Fibroblast of villous mesenchyme (primary cell): ENCODE measurements at regions not wholly inside any gene's neighbourhood (a gene's known extent, or its start where the extent isn't known, plus 50 kb on each side); places are given as distances from the start of the nearest gene placed in this dataset.

Source experiments
- DNase-seq: peaks from one replicate; pipeline ENCODE4 v3.0.0-alpha.2; 2010; ENCODE audit warnings: low read depth
- H3K4me3 ChIP-seq: 2 replicates; pipeline ENCODE4 v1.5.1; 2011; ENCODE audit warnings: low read depth, mild to moderate bottlenecking, low read length
- CTCF ChIP-seq: IDR thresholded peaks from 2 replicates; pipeline ENCODE4 v1.5.1; 2012; ENCODE audit warnings: low read depth, mild to moderate bottlenecking, low read length; ENCODE audit not compliant: insufficient read depth

- no peak for DNase-seq
- no peak overlapping the region for H3K4me3 ChIP-seq
- no peak for TF ChIP-seq CTCF
Measured at GRCh38 chr12:130280742-130281141, 56.9 kb upstream of the PIWIL1 start.

DNA sequence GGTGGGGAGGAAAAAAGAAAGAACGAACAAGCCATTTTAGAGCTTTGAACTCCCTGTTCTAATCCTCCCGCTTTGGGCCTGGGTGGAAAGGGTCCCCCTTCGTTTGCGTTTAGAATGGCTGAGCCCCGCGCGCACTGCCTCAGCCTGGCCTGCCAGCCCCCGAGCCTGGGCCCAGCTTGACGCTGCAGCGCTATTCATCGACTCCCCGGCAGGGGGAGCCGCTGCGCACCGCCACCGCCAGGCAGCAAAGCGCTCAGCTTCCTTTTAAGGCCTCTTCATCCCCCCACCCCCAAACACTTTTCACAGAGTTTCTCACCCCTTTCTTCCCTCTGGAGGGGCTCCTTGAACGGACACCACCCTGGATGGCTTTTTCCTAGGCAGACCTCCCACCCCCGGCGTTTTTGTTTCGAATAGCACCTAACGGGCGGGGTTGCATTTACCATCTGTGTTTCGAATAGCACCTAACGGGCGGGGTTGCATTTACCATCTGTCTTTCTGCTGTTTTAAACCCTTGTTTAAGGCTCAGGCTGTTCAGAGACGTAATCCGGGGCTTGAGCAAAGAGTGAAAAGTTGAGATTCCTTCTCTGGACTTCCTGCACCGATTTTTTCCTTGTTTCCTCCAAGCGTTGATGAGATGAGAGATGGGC lies 56.4 kb upstream of the PIWIL1 start:
- TF ChIP-seq CTCF: peak; percentile 47
- no peak overlapping the region for H3K4me3 ChIP-seq
- no peak for DNase-seq

DNA sequence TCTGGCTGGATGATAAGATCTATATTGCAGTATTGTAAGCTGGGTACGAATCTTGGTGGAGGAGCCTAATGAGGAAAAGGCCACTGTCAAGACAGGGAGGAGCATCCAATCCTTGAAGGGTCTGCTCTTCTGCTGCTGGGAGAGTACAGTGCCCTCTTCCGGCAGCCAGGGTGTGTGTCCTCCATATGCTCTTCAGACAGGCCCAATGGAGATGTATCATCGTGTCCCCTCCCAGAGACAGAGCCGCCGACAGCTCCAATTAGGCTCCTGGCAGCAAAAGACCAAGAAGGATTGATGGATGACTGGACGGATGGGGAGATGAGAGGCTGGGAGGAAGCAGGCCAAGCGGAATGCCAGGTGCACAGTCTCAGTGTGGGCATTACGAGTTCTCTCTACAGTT lies 51.6 kb upstream of the PIWIL1 start:
- DNase-seq: no peak
- no peak overlapping the region for H3K4me3 ChIP-seq
- TF ChIP-seq CTCF: no peak

GRCh38 chr12:130286741-130287440 lies 50.8 kb upstream of the PIWIL1 start:
- no peak for DNase-seq
- TF ChIP-seq CTCF: no peak
- H3K4me3 ChIP-seq: no peak overlapping the region
